ENCODE measurements at regions not wholly inside any gene's neighbourhood (a gene's known extent, or its start where the extent isn't known, plus 50 kb on each side); places are given as distances from the start of the nearest gene placed in this dataset.

DNA sequence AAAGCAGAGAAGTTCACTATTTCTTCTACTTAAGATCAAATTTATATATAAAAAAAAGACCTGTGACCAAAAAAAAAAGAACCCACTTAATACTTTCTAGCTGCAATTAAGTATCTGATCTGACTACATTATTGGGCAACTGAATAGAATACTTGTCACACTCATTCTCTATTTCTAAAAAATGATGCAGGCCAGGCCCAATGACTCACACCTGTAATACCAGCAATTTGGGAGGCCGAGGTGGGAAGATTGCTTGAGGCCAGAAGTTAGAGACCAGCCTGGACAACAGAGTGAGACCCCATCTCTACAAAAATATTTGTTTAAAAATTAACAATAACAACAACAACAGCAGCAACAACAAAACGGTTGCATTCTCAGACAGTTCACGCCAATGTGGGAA lies 108.8 kb upstream of the BMP2K start:
- no peak overlapping the region for H3K4me3 ChIP-seq (ENCODE audit: low read length)
- TF ChIP-seq, protein P1, sequence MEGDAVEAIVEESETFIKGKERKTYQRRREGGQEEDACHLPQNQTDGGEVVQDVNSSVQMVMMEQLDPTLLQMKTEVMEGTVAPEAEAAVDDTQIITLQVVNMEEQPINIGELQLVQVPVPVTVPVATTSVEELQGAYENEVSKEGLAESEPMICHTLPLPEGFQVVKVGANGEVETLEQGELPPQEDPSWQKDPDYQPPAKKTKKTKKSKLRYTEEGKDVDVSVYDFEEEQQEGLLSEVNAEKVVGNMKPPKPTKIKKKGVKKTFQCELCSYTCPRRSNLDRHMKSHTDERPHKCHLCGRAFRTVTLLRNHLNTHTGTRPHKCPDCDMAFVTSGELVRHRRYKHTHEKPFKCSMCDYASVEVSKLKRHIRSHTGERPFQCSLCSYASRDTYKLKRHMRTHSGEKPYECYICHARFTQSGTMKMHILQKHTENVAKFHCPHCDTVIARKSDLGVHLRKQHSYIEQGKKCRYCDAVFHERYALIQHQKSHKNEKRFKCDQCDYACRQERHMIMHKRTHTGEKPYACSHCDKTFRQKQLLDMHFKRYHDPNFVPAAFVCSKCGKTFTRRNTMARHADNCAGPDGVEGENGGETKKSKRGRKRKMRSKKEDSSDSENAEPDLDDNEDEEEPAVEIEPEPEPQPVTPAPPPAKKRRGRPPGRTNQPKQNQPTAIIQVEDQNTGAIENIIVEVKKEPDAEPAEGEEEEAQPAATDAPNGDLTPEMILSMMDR (IDR thresholded peaks at IDR 0.05; ENCODE audit: insufficient read depth, low read depth, low read length, missing control alignments) = no peak
- DNase-seq (ENCODE audit: low read depth) = peak; percentile 54

GRCh38 chr4:78667764-78668163 lies 108.4 kb upstream of the BMP2K start:
- no peak for DNase-seq (ENCODE audit: low read depth)
- TF ChIP-seq, protein P1 (IDR thresholded peaks at IDR 0.05; ENCODE audit: insufficient read depth, low read depth, low read length, missing control alignments) = no peak
- no peak overlapping the region for H3K4me3 ChIP-seq (ENCODE audit: low read length)

- DNase-seq (ENCODE audit: low read depth) = no peak
- no peak overlapping the region for H3K4me3 ChIP-seq (ENCODE audit: low read length)
- TF ChIP-seq, protein P1 (IDR thresholded peaks at IDR 0.05; ENCODE audit: insufficient read depth, low read depth, low read length, missing control alignments) = peak; percentile 43
Measured at GRCh38 chr4:78669453-78669852, 106.7 kb upstream of the BMP2K start.

GRCh38 chr4:78671903-78672815 lies 104.0 kb upstream of the BMP2K start:
- H3K4me3 ChIP-seq (ENCODE audit: low read length) = no peak overlapping the region
- TF ChIP-seq, protein P1 (IDR thresholded peaks at IDR 0.05; ENCODE audit: insufficient read depth, low read depth, low read length, missing control alignments) = no peak
- DNase-seq (ENCODE audit: low read depth) = no peak

GRCh38 chr4:78673337-78673736 lies 102.8 kb upstream of the BMP2K start:
- no peak overlapping the region for H3K4me3 ChIP-seq (ENCODE audit: low read length)
- no peak for DNase-seq (ENCODE audit: low read depth)
- TF ChIP-seq, protein P1 (IDR thresholded peaks at IDR 0.05; ENCODE audit: insufficient read depth, low read depth, low read length, missing control alignments) = no peak

- TF ChIP-seq, protein P1 (IDR thresholded peaks at IDR 0.05; ENCODE audit: insufficient read depth, low read depth, low read length, missing control alignments) = no peak
- H3K4me3 ChIP-seq (ENCODE audit: low read length) = no peak overlapping the region
- no peak for DNase-seq (ENCODE audit: low read depth)
Measured at GRCh38 chr4:78675325-78675724, 100.8 kb upstream of the BMP2K start.

- no peak for DNase-seq (ENCODE audit: low read depth)
- TF ChIP-seq, protein P1 (IDR thresholded peaks at IDR 0.05; ENCODE audit: insufficient read depth, low read depth, low read length, missing control alignments) = no peak
- no peak overlapping the region for H3K4me3 ChIP-seq (ENCODE audit: low read length)
Measured at GRCh38 chr4:78682070-78682469, 94.1 kb upstream of the BMP2K start.

Data from epithelial cell of esophagus (primary cell).